ENCODE measurements at regions not wholly inside any gene's neighbourhood (a gene's known extent, or its start where the extent isn't known, plus 50 kb on each side); places are given as distances from the start of the nearest gene placed in this dataset.

DNA sequence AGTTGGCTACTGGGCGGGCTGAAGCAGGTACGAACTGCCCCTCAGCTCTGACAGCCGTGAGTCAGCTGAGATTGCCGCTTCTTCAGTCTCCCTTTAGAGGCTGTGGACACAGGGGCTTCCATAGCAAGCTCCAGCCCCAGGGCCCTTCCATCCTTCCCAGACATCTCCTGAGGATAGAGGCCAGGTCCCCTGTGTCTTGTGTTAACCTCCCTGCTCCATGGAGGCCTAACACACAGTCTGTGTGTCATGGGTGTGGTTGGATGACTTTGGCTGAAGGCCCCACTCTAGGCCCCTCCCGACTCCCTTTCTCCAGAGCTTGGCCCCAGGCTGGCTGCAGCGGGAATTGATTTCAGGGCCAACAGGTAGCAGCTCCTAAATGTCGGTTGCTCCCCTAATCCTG is 116.1 kb upstream of the TLE3 start:
- TF ChIP-seq, protein P1, sequence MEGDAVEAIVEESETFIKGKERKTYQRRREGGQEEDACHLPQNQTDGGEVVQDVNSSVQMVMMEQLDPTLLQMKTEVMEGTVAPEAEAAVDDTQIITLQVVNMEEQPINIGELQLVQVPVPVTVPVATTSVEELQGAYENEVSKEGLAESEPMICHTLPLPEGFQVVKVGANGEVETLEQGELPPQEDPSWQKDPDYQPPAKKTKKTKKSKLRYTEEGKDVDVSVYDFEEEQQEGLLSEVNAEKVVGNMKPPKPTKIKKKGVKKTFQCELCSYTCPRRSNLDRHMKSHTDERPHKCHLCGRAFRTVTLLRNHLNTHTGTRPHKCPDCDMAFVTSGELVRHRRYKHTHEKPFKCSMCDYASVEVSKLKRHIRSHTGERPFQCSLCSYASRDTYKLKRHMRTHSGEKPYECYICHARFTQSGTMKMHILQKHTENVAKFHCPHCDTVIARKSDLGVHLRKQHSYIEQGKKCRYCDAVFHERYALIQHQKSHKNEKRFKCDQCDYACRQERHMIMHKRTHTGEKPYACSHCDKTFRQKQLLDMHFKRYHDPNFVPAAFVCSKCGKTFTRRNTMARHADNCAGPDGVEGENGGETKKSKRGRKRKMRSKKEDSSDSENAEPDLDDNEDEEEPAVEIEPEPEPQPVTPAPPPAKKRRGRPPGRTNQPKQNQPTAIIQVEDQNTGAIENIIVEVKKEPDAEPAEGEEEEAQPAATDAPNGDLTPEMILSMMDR (IDR thresholded peaks at IDR 0.05; ENCODE audit: poor library complexity, severe bottlenecking) = no peak
- no peak for TF ChIP-seq TAF1 (IDR thresholded peaks at IDR 0.05; ENCODE audit: low read depth)
- TF ChIP-seq, protein P2, sequence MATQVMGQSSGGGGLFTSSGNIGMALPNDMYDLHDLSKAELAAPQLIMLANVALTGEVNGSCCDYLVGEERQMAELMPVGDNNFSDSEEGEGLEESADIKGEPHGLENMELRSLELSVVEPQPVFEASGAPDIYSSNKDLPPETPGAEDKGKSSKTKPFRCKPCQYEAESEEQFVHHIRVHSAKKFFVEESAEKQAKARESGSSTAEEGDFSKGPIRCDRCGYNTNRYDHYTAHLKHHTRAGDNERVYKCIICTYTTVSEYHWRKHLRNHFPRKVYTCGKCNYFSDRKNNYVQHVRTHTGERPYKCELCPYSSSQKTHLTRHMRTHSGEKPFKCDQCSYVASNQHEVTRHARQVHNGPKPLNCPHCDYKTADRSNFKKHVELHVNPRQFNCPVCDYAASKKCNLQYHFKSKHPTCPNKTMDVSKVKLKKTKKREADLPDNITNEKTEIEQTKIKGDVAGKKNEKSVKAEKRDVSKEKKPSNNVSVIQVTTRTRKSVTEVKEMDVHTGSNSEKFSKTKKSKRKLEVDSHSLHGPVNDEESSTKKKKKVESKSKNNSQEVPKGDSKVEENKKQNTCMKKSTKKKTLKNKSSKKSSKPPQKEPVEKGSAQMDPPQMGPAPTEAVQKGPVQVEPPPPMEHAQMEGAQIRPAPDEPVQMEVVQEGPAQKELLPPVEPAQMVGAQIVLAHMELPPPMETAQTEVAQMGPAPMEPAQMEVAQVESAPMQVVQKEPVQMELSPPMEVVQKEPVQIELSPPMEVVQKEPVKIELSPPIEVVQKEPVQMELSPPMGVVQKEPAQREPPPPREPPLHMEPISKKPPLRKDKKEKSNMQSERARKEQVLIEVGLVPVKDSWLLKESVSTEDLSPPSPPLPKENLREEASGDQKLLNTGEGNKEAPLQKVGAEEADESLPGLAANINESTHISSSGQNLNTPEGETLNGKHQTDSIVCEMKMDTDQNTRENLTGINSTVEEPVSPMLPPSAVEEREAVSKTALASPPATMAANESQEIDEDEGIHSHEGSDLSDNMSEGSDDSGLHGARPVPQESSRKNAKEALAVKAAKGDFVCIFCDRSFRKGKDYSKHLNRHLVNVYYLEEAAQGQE (IDR thresholded peaks at IDR 0.05; ENCODE audit: borderline replicate concordance) = no peak
- no peak for TF ChIP-seq EZH2 (IDR thresholded peaks at IDR 0.05; ENCODE audit: borderline replicate concordance, insufficient read depth, low read length, poor library complexity, severe bottlenecking)
- no peak for TF ChIP-seq RAD21 (conservative IDR thresholded peaks at IDR 0.05)
- TF ChIP-seq EP300 (conservative IDR thresholded peaks at IDR 0.05; ENCODE audit: poor library complexity, severe bottlenecking) = no peak
- TF ChIP-seq SMC3 (conservative IDR thresholded peaks at IDR 0.05; ENCODE audit: poor library complexity) = no peak
- no peak for TF ChIP-seq POLR2AphosphoS5 (IDR thresholded peaks at IDR 0.05)
- TF ChIP-seq MXI1 (conservative IDR thresholded peaks at IDR 0.05; ENCODE audit: poor library complexity, severe bottlenecking) = no peak

Measured in neural cell (in vitro differentiated cells).